SK-N-SH (cell line): ENCODE measurements at regions not wholly inside any gene's neighbourhood (a gene's known extent, or its start where the extent isn't known, plus 50 kb on each side); places are given as distances from the start of the nearest gene placed in this dataset.

ENCODE experiments used
- CTCF ChIA-PET: fragments of 300-600, 350-600 bp; formaldehyde crosslinking; extraction: SDS; loops from one replicate; lab custom pipeline; 2021; lab: Yijun Ruan, JAX
- POLR2A ChIA-PET: fragments of 350-600 bp; sonication (Branson Sonifier 250); formaldehyde crosslinking; extraction: SDS; loops from one replicate; lab custom pipeline; 2020; ENCODE audit warnings: antibody characterized with exemption, inconsistent platforms; lab: Yijun Ruan, JAX
- DNase-seq: peaks from one replicate; pipeline ENCODE4 v3.0.0; 2012
- H2AFZ ChIP-seq: fragments of 200-600 bp; sonication (generic); 2 replicates; pipeline ENCODE4 v1.8.1; 2016; ENCODE audit warnings: antibody characterized with exemption, mild to moderate bottlenecking, low read depth
- H3F3A ChIP-seq: fragments of 200-600 bp; sonication (generic); replicated peaks from 2 replicates; pipeline ENCODE3; 2016; ENCODE audit warnings: antibody characterized with exemption, mild to moderate bottlenecking; ENCODE audit not compliant: insufficient read depth
- H3K27ac ChIP-seq, 2 experiments: fragments of 200-500 bp in 1 of 2; fragments of 200-600 bp in 1 of 2; sonication (Bioruptor generic) in 1 of 2; sonication (generic), shearing (Covaris generic) in 1 of 2; 2 replicates each; pipeline versions ENCODE4 v1.5.1 to v1.6.1; 2014 to 2016; ENCODE audit warnings: low read depth in 2 of 2, inconsistent platforms in 1 of 2, low read length in 1 of 2, mild to moderate bottlenecking in 1 of 2, mixed read lengths in 1 of 2
- H3K27me3 ChIP-seq: fragments of 200-600 bp; sonication (generic), shearing (Covaris generic); 2 replicates; pipeline ENCODE4 v1.6.1; 2016; ENCODE audit warnings: mixed run types; ENCODE audit not compliant: insufficient read depth
- H3K36me3 ChIP-seq, 2 experiments: fragments of 200-500 bp in 1 of 2; fragments of 200-600 bp in 1 of 2; sonication (Bioruptor generic) in 1 of 2; sonication (generic) in 1 of 2; replicated peaks in 1 of 2; 2 replicates each; pipeline versions ENCODE3 to v1.5.1; 2014 to 2016; ENCODE audit warnings: low read length in 1 of 2, mild to moderate bottlenecking in 1 of 2; ENCODE audit not compliant: insufficient read depth in 2 of 2, control insufficient read depth in 1 of 2
- H3K4me1 ChIP-seq, 2 experiments: fragments of 200-500 bp in 1 of 2; fragments of 200-600 bp in 1 of 2; sonication (Bioruptor generic) in 1 of 2; sonication (generic), shearing (Covaris generic) in 1 of 2; 2 replicates each; pipeline versions ENCODE4 v1.5.1 to v1.6.1; 2014 to 2016; ENCODE audit warnings: low read depth in 1 of 2, low read length in 1 of 2, mixed run types in 1 of 2; ENCODE audit not compliant: insufficient read depth in 2 of 2, control insufficient read depth in 1 of 2
- H3K4me2 ChIP-seq: fragments of 200-600 bp; sonication (generic), shearing (Covaris generic); 2 replicates; pipeline ENCODE4 v1.6.1; 2017; ENCODE audit warnings: mixed run types
- H3K4me3 ChIP-seq, 2 experiments: fragments of 200-500 bp in 1 of 2; fragments of 200-600 bp in 1 of 2; sonication (Bioruptor generic) in 1 of 2; sonication (generic), shearing (Covaris generic) in 1 of 2; 2 replicates each; pipeline versions ENCODE4 v1.5.1 to v1.8.1; 2014 to 2016; ENCODE audit warnings: low read depth in 2 of 2, inconsistent platforms in 1 of 2, low read length in 1 of 2, mild to moderate bottlenecking in 1 of 2, mixed read lengths in 1 of 2, moderate library complexity in 1 of 2
- H3K79me2 ChIP-seq: fragments of 200-600 bp; sonication (generic); 2 replicates; pipeline ENCODE4 v1.8.1; 2017; ENCODE audit warnings: mild to moderate bottlenecking; ENCODE audit not compliant: insufficient read depth
- H3K9ac ChIP-seq: fragments of 200-600 bp; sonication (generic); 2 replicates; pipeline ENCODE4 v1.6.1; 2017; ENCODE audit warnings: mixed run types
- H3K9me2 ChIP-seq: fragments of 200-600 bp; sonication (generic); 2 replicates; pipeline ENCODE4 v1.6.1; 2017; ENCODE audit warnings: mixed run types
- H3K9me3 ChIP-seq: fragments of 200-600 bp; sonication (generic); 2 replicates; pipeline ENCODE4 v1.6.1; 2017; ENCODE audit warnings: mixed run types, mild to moderate bottlenecking, moderate library complexity
- H4K20me1 ChIP-seq: fragments of 200-600 bp; sonication (generic); 2 replicates; pipeline ENCODE4 v1.6.1; 2017; ENCODE audit warnings: mild to moderate bottlenecking, mixed run types; ENCODE audit not compliant: insufficient read depth
- CHD2 ChIP-seq: fragments of 150-350 bp; IDR thresholded peaks from 2 replicates; pipeline ENCODE4 v1.6.1; 2018; ENCODE audit warnings: low read length; ENCODE audit not compliant: partially characterized antibody
- GABPA ChIP-seq: IDR thresholded peaks from 2 replicates; pipeline ENCODE4 v1.4.0; 2012; ENCODE audit warnings: low read depth, mild to moderate bottlenecking
- IRF3 ChIP-seq: fragments of 150-350 bp; IDR thresholded peaks from 2 replicates; pipeline ENCODE4 v1.6.1; 2016; ENCODE audit warnings: mild to moderate bottlenecking, low read depth, low read length
- MEF2A ChIP-seq: IDR thresholded peaks from 2 replicates; pipeline ENCODE4 v1.4.0; 2012; ENCODE audit warnings: low read depth, borderline replicate concordance
- NFIC ChIP-seq: IDR thresholded peaks from 2 replicates; pipeline ENCODE4 v1.4.0; 2012; ENCODE audit warnings: borderline replicate concordance
- PBX3 ChIP-seq: IDR thresholded peaks from 2 replicates; pipeline ENCODE4; 2012
- POLR2AphosphoS5 ChIP-seq: IDR thresholded peaks from 2 replicates; pipeline ENCODE4 v1.6.1; 2012; ENCODE audit warnings: low read depth, low read length
- RAD21 ChIP-seq: IDR thresholded peaks from 2 replicates; pipeline ENCODE4 v1.6.1; 2012; ENCODE audit warnings: mild to moderate bottlenecking, low read length
- RXRA ChIP-seq: IDR thresholded peaks from 2 replicates; pipeline ENCODE4 v1.4.0; 2012; ENCODE audit warnings: low read depth, mild to moderate bottlenecking, borderline replicate concordance
- SIN3A ChIP-seq: IDR thresholded peaks from 2 replicates; pipeline ENCODE4 v1.6.1; 2012; ENCODE audit warnings: low read depth, mild to moderate bottlenecking, low read length, moderate library complexity, borderline replicate concordance
- TAF1 ChIP-seq: IDR thresholded peaks from 2 replicates; pipeline ENCODE4 v1.6.1; 2012; ENCODE audit warnings: low read depth, mild to moderate bottlenecking, low read length, moderate library complexity, borderline replicate concordance
- TEAD4 ChIP-seq: IDR thresholded peaks from 2 replicates; pipeline ENCODE4 v1.4.0; 2012; ENCODE audit warnings: mild to moderate bottlenecking, borderline replicate concordance; ENCODE audit not compliant: insufficient read depth
- WGBS: methylation state at CpG from one replicate; pipeline ENCODE4 v1.1.6; 2017; ENCODE audit warnings: low lambda C conversion rate; 5-methylcytosine and 5-hydroxymethylcytosine counted together
- TF ChIP-seq, protein P1 (sequence below): IDR thresholded peaks from 2 replicates; pipeline ENCODE4 v1.6.1; 2012; ENCODE audit warnings: mild to moderate bottlenecking, low read depth, low read length, moderate library complexity

- no peaks in the 10 kb centered on the region for H3K9me2 ChIP-seq
- H2AFZ ChIP-seq: no peak overlapping the region
- WGBS: 67% methylated on average over 1 of the region's 1 CpG
- DNase-seq: no peak
- H3F3A ChIP-seq: no peaks in the 10 kb centered on the region
- no peaks in the 10 kb centered on the region for H3K79me2 ChIP-seq
- TF ChIP-seq CHD2 (no peak), MEF2A (no peak), PBX3 (no peak), NFIC (no peak), TAF1 (no peak), RXRA (no peak), RAD21 (no peak), IRF3 (no peak), GABPA (no peak), POLR2AphosphoS5 (no peak), TEAD4 (no peak), SIN3A (no peak)
- TF ChIP-seq, protein P1, sequence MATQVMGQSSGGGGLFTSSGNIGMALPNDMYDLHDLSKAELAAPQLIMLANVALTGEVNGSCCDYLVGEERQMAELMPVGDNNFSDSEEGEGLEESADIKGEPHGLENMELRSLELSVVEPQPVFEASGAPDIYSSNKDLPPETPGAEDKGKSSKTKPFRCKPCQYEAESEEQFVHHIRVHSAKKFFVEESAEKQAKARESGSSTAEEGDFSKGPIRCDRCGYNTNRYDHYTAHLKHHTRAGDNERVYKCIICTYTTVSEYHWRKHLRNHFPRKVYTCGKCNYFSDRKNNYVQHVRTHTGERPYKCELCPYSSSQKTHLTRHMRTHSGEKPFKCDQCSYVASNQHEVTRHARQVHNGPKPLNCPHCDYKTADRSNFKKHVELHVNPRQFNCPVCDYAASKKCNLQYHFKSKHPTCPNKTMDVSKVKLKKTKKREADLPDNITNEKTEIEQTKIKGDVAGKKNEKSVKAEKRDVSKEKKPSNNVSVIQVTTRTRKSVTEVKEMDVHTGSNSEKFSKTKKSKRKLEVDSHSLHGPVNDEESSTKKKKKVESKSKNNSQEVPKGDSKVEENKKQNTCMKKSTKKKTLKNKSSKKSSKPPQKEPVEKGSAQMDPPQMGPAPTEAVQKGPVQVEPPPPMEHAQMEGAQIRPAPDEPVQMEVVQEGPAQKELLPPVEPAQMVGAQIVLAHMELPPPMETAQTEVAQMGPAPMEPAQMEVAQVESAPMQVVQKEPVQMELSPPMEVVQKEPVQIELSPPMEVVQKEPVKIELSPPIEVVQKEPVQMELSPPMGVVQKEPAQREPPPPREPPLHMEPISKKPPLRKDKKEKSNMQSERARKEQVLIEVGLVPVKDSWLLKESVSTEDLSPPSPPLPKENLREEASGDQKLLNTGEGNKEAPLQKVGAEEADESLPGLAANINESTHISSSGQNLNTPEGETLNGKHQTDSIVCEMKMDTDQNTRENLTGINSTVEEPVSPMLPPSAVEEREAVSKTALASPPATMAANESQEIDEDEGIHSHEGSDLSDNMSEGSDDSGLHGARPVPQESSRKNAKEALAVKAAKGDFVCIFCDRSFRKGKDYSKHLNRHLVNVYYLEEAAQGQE: no peak
- H4K20me1 ChIP-seq: no peaks in the 10 kb centered on the region
- CTCF ChIA-PET: no interaction called here
- H3K36me3 ChIP-seq: no peaks in the 10 kb centered on the region
- H3K4me2 ChIP-seq: no peak overlapping the region
- H3K4me1 ChIP-seq: no peaks in the 10 kb centered on the region
- no peak overlapping the region for H3K27ac ChIP-seq
- no peak overlapping the region for H3K4me3 ChIP-seq
- H3K27me3 ChIP-seq: no peaks in the 10 kb centered on the region
- no peaks in the 10 kb centered on the region for H3K9me3 ChIP-seq
- no peak overlapping the region for H3K9ac ChIP-seq
- POLR2A ChIA-PET: no interaction called here
Observed at GRCh38 chr13:89239361-89240127, 1568.4 kb downstream of the SLITRK5 start.
